OCI-M1 (cell line): ENCODE measurements at regions not wholly inside any gene's neighbourhood (a gene's known extent, or its start where the extent isn't known, plus 50 kb on each side); places are given as distances from the start of the nearest gene placed in this dataset.
"Not testable (repeated sequence)": the region's sequence is repeated elsewhere in the genome, so short reads cannot be mapped to it uniquely, and the experiment has no call there.

Experiments used
- DNase-seq: peaks from one replicate; lab custom pipeline; 2025; lab: John Stamatoyannopoulos, UW

- no peak for DNase-seq
Observed at GRCh38 chr13:44812818-44813217, 176.5 kb downstream of the NUFIP1 start.

- peak; percentile 17 for DNase-seq
Observed at GRCh38 chr13:44810061-44810840, 179.0 kb downstream of the NUFIP1 start.

GRCh38 chr13:44809190-44809589 is 180.1 kb downstream of the NUFIP1 start:
- no peak for DNase-seq

GRCh38 chr13:44808185-44808584 is 181.1 kb downstream of the NUFIP1 start:
- no peak for DNase-seq

GRCh38 chr13:44807449-44808034 is 181.7 kb downstream of the NUFIP1 start:
- no peak for DNase-seq

GRCh38 chr13:44806826-44807225 is 182.4 kb downstream of the NUFIP1 start:
- no peak for DNase-seq

GRCh38 chr13:44805585-44805984 is 183.7 kb downstream of the NUFIP1 start:
- DNase-seq: no peak

- no peak for DNase-seq
Observed at GRCh38 chr13:44803390-44803789, 185.9 kb downstream of the NUFIP1 start.

- no peak for DNase-seq
Observed at GRCh38 chr13:44802491-44802890, 186.8 kb downstream of the NUFIP1 start.

- no peak for DNase-seq
Observed at GRCh38 chr13:44801990-44802389, 187.3 kb downstream of the NUFIP1 start.

- no peak for DNase-seq
Observed at GRCh38 chr13:44800626-44801025, 188.6 kb downstream of the NUFIP1 start.

- no peak for DNase-seq
Observed at GRCh38 chr13:44797685-44798084, 191.6 kb downstream of the NUFIP1 start.

GRCh38 chr13:44796597-44797490 is 192.4 kb downstream of the NUFIP1 start:
- DNase-seq: no peak

GRCh38 chr13:44796039-44796438 is 193.2 kb downstream of the NUFIP1 start:
- not testable (repeated sequence) for DNase-seq

- DNase-seq: no peak
Observed at GRCh38 chr13:44795176-44795575, 194.1 kb downstream of the NUFIP1 start.

- DNase-seq: no peak
Observed at GRCh38 chr13:44792096-44792495, 197.2 kb downstream of the NUFIP1 start.

- DNase-seq: no peak
Observed at GRCh38 chr13:44790289-44790688, 199.0 kb downstream of the NUFIP1 start.

- DNase-seq: no peak
Observed at GRCh38 chr13:44787617-44788016, 201.7 kb downstream of the NUFIP1 start.

GRCh38 chr13:44786756-44787155 is 202.5 kb downstream of the NUFIP1 start:
- DNase-seq: peak; percentile 46

GRCh38 chr13:44785401-44785800 is 203.9 kb downstream of the NUFIP1 start:
- no peak for DNase-seq

- DNase-seq: no peak
Observed at GRCh38 chr13:44784708-44785080, 204.6 kb downstream of the NUFIP1 start.

GRCh38 chr13:44783994-44784707 is 205.1 kb downstream of the NUFIP1 start:
- DNase-seq: no peak
